Stimulated activated CD4-positive, alpha-beta T cell treated with anti-CD3 and anti-CD28 coated beads, TNF-alpha, amount 100 ng/mL, for 1 hour (primary cell): ENCODE measurements at regions not wholly inside any gene's neighbourhood (a gene's known extent, or its start where the extent isn't known, plus 50 kb on each side); places are given as distances from the start of the nearest gene placed in this dataset.
A peak's percentile ranks its signal among the peaks of the same experiment; 100 is the strongest.
"Not testable (repeated sequence)": the region's sequence is repeated elsewhere in the genome, so short reads cannot be mapped to it uniquely, and the experiment has no call there.

Source experiments
- DNase-seq, 3 donors: peaks; one replicate each; pipeline ENCODE4 v3.0.0-alpha.2; 2020; ENCODE audit warnings: low read depth in 3 of 3, low spot score in 1 of 3

GRCh38 chr1:144516172-144516571 is 54.7 kb upstream of the NBPF15 start:
- not testable (repeated sequence) for DNase-seq

GRCh38 chr1:144516906-144517305 is 55.4 kb upstream of the NBPF15 start:
- DNase-seq = not testable (repeated sequence)

- not testable (repeated sequence) for DNase-seq
These were observed 57.0 kb upstream of the NBPF15 start for GRCh38 chr1:144518439-144518838.

- DNase-seq = not testable (repeated sequence)
These were observed 58.2 kb upstream of the NBPF15 start for GRCh38 chr1:144519528-144520189.

- peak in 2 of 3 donors; percentile 20 to 38 for DNase-seq
These were observed 62.4 kb upstream of the NBPF15 start for GRCh38 chr1:144523661-144524407.

- not testable (repeated sequence) for DNase-seq
These were observed 60.5 kb upstream of the PPIAL4F start for GRCh38 chr1:144532156-144532607.

GRCh38 chr1:144533480-144533879 is 59.2 kb upstream of the PPIAL4F start:
- DNase-seq = not testable (repeated sequence)

GRCh38 chr1:144534286-144534685 is 58.4 kb upstream of the PPIAL4F start:
- not testable (repeated sequence) for DNase-seq

- not testable (repeated sequence) for DNase-seq
These were observed 56.0 kb upstream of the PPIAL4F start for GRCh38 chr1:144536677-144537076.

- not testable (repeated sequence) for DNase-seq
These were observed 55.5 kb upstream of the PPIAL4F start for GRCh38 chr1:144537234-144537633.

- not testable (repeated sequence) for DNase-seq
These were observed 54.0 kb upstream of the PPIAL4F start for GRCh38 chr1:144538736-144539135.

GRCh38 chr1:144539191-144539960 is 53.3 kb upstream of the PPIAL4F start:
- DNase-seq = not testable (repeated sequence)
